ENCODE measurements at regions not wholly inside any gene's neighbourhood (a gene's known extent, or its start where the extent isn't known, plus 50 kb on each side); places are given as distances from the start of the nearest gene placed in this dataset.
"Not testable (repeated sequence)": the region's sequence is repeated elsewhere in the genome, so short reads cannot be mapped to it uniquely, and the experiment has no call there.

DNA sequence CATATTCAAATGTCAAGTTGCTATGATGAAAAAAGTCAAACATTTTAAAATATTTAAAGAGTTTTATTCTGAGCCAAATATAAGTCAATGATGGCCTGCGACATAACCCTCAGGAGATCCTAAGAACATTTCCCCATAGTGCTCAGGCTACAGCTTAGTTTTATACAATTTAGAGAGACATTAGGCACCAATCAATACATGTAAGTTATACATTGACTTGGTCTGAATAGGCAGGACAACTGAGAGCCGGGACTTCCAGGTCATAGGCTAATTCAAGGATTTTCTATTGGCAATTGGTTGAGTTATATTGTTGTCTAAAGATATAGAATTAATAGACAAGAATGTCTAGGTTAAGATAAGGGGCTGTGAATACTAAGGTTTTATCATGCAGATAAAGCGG lies 64.5 kb downstream of the UGT2B28 start:
- DNase-seq (ENCODE audit: low read depth in 1 of 2, low spot score in 1 of 2); in situ Hi-C loops (cut with HindIII; ENCODE audit: low pct_unique_long_range_greater_than_20kb, low sequenced_read_pairs): not testable (repeated sequence)

DNA sequence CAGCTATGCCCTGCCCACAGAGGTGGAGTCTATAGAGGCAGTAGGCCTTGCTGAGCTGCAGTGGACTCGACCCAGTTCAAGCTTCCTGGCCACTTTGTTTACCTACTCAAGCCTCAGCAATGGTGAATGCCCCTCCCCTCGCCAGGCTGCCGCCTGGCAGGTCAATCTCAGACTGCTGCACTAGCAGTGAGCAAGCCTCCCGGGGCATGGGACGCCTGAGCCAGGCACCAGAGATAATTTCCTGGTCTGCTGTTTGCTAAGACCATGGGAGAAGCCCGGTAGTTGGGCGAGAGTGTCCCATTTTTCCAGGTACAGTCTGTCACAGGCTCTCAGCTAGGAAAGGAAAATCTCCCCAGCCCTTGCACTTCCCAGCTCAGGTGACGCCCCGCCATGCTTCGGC lies 68.5 kb downstream of the UGT2B28 start:
- DNase-seq (ENCODE audit: low read depth in 1 of 2, low spot score in 1 of 2); in situ Hi-C loops (cut with HindIII; ENCODE audit: low pct_unique_long_range_greater_than_20kb, low sequenced_read_pairs): not testable (repeated sequence)

GRCh38 chr4:69360271-69360670 lies 80.0 kb downstream of the UGT2B28 start:
- no peak for DNase-seq (ENCODE audit: low read depth in 1 of 2, low spot score in 1 of 2)
- no peak for TF ChIP-seq JUND (IDR thresholded peaks at IDR 0.05; ENCODE audit: low read depth)
- in situ Hi-C loops (cut with HindIII; ENCODE audit: low pct_unique_long_range_greater_than_20kb, low sequenced_read_pairs) = no loop called here

DNA sequence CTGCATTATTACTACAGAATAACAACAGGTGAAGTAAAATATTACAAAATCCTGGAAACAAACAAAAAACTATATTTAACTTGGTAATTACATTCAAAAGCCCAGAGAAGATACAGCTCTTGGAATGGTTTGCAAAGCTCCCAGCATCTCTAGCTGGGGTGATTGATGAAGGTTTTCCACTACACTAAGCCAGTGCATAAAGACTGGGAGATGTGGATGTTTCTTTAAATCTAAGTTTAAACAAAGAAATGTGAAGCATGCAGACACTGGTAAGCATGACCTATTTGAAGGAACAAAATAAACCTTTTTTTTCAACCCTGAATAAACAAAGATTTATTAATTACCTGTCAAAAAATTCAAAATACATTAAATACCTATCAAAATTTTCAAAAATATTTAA lies 80.5 kb downstream of the UGT2B28 start:
- in situ Hi-C loops (cut with HindIII; ENCODE audit: low pct_unique_long_range_greater_than_20kb, low sequenced_read_pairs); DNase-seq (ENCODE audit: low read depth in 1 of 2, low spot score in 1 of 2): not testable (repeated sequence)

GRCh38 chr4:69362351-69362750 lies 82.1 kb downstream of the UGT2B28 start:
- no peak for TF ChIP-seq JUND (IDR thresholded peaks at IDR 0.05; ENCODE audit: low read depth)
- in situ Hi-C loops (cut with HindIII; ENCODE audit: low pct_unique_long_range_greater_than_20kb, low sequenced_read_pairs) = no loop called here
- DNase-seq (ENCODE audit: low read depth in 1 of 2, low spot score in 1 of 2) = no peak

DNA sequence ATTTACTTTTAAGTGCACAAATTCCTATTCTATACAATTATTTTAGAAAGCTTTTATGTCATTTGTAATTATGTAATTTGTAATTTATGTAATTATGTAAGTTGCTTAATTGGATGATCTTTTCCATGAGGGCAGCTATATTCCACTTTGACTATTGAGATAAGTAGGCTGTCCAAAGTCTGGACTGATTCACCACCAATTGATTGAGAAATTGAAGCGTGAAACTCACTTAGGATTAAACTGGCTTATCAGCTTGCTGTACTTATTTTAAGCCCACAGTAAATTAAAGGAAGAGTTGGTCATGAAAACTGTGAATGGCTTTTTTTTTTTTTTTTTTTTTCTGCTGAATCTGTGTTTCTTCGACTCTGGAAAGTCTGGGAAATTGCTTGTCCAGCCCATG lies 87.4 kb downstream of the UGT2B28 start:
- in situ Hi-C loops (cut with HindIII; ENCODE audit: low pct_unique_long_range_greater_than_20kb, low sequenced_read_pairs); DNase-seq (ENCODE audit: low read depth in 1 of 2, low spot score in 1 of 2): not testable (repeated sequence)

- no peak for TF ChIP-seq JUND (IDR thresholded peaks at IDR 0.05; ENCODE audit: low read depth)
- DNase-seq (ENCODE audit: low read depth in 1 of 2, low spot score in 1 of 2) = no peak
- in situ Hi-C loops (cut with HindIII; ENCODE audit: low pct_unique_long_range_greater_than_20kb, low sequenced_read_pairs) = no loop called here
Observed at GRCh38 chr4:69376450-69376849, 96.2 kb downstream of the UGT2B28 start.

DNA sequence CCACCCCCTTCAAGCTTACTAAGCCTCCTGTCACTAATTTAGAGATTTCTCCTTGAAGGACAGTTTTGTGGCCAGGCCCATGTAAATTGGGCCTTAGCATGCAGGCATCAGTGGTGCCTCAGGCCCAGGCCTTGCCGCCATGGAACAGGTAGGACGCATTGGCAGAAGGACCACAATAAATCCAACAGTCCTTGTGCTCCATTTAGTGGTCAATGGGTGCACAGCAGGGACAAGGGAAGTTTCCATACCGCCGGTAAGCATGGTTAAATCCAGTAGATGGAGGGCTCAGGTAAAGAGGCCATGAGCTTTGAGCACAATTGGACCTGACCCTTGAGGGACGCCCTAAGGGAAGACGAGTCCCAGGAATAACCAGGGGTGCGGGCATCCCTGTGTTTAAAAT lies 97.3 kb downstream of the UGT2B28 start:
- TF ChIP-seq JUND (IDR thresholded peaks at IDR 0.05; ENCODE audit: low read depth) = no peak
- in situ Hi-C loops (cut with HindIII; ENCODE audit: low pct_unique_long_range_greater_than_20kb, low sequenced_read_pairs) = no loop called here
- peak in 1 of 2 experiments; percentile 41 for DNase-seq (ENCODE audit: low read depth in 1 of 2, low spot score in 1 of 2)

GRCh38 chr4:69383281-69383680 lies 103.0 kb downstream of the UGT2B28 start:
- no peak for DNase-seq (ENCODE audit: low read depth in 1 of 2, low spot score in 1 of 2)

GRCh38 chr4:69389111-69389510 lies 106.6 kb downstream of the UGT2B4 start:
- in situ Hi-C loops (cut with HindIII; ENCODE audit: low pct_unique_long_range_greater_than_20kb, low sequenced_read_pairs) = not testable (repeated sequence)

More at GRCh38 chr4:69383281-69383680, 103.0 kb downstream of the UGT2B28 start:
- in situ Hi-C loops (cut with HindIII; ENCODE audit: low pct_unique_long_range_greater_than_20kb, low sequenced_read_pairs) = no loop called here
- TF ChIP-seq JUND (IDR thresholded peaks at IDR 0.05; ENCODE audit: low read depth) = no peak

GRCh38 chr4:69408451-69408850 lies 87.3 kb downstream of the UGT2B4 start:
- TF ChIP-seq JUND (IDR thresholded peaks at IDR 0.05; ENCODE audit: low read depth) = no peak
- in situ Hi-C loops (cut with HindIII; ENCODE audit: low pct_unique_long_range_greater_than_20kb, low sequenced_read_pairs) = no loop called here
- DNase-seq (ENCODE audit: low read depth in 1 of 2, low spot score in 1 of 2) = peak in 1 of 2 experiments; percentile 4

More at GRCh38 chr4:69389111-69389510, 106.6 kb downstream of the UGT2B4 start:
- peak in 1 of 2 experiments; percentile 56 for DNase-seq (ENCODE audit: low read depth in 1 of 2, low spot score in 1 of 2)

DNA sequence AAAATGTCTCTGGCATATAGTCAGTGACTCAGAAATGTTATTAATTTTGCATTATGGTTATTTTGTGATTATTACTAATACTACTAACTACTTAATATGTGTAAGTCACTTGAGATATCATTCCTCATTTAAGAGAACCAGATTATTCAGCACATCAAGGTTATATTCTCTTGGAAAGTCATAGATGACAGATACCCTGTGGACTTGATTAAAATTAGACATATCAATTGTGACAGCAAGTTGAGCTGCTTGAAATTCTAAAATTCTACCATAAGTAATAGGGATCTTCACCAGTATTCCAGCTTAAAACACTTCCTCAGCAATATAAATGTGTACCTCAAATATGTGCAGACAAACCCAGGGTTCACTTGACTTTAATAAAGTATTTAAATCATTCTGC lies 83.7 kb downstream of the UGT2B4 start:
- DNase-seq (ENCODE audit: low read depth in 1 of 2, low spot score in 1 of 2); in situ Hi-C loops (cut with HindIII; ENCODE audit: low pct_unique_long_range_greater_than_20kb, low sequenced_read_pairs): not testable (repeated sequence)

DNA sequence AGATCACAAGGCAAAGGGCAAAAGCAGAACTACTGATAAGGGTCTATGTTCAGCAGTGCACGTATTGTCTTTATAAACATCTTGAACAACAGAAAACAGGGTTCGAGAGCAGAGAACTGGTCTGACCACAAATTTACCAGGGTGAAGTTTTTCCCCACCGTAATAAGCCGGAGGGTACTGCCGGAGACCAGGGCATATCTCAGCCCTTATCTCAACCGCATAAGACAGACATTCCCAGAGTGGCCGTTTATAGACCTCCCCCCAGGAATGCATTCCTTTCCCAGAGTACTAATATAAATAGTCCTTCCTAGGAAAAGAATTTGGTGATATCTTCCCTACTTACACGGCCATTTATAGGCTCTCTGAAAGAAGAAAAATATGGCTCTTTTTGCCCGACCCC lies 71.0 kb downstream of the UGT2B4 start:
- in situ Hi-C loops (cut with HindIII; ENCODE audit: low pct_unique_long_range_greater_than_20kb, low sequenced_read_pairs); DNase-seq (ENCODE audit: low read depth in 1 of 2, low spot score in 1 of 2): not testable (repeated sequence)
